Left ventricle myocardium inferior (tissue), 1 donor: ENCODE measurements at regions not wholly inside any gene's neighbourhood (a gene's known extent, or its start where the extent isn't known, plus 50 kb on each side); places are given as distances from the start of the nearest gene placed in this dataset.

Source experiments
- DNase-seq: peaks from one replicate; pipeline ENCODE4 v3.0.0-alpha.2; 2020
- H3K27ac ChIP-seq: fragments of 200-600 bp; replicated peaks from 2 replicates; pipeline ENCODE4 v1.8.0; 2021
- H3K27me3 ChIP-seq: fragments of 200-600 bp; 2 replicates; pipeline ENCODE4 v1.8.0; 2021; ENCODE audit warnings: low read depth
- H3K36me3 ChIP-seq: fragments of 200-600 bp; 2 replicates; pipeline ENCODE4 v1.8.0; 2021
- H3K4me1 ChIP-seq: fragments of 200-600 bp; 2 replicates; pipeline ENCODE4 v1.8.0; 2021
- H3K4me3 ChIP-seq: fragments of 200-600 bp; 2 replicates; pipeline ENCODE4 v1.8.0; 2021; ENCODE audit warnings: mild to moderate bottlenecking, moderate library complexity
- H3K9me3 ChIP-seq: fragments of 200-600 bp; replicated peaks from 2 replicates; pipeline ENCODE4 v1.8.0; 2021
- intact Hi-C: fragments of 100-400 bp; cut with micrococcal nuclease; formaldehyde crosslinking; loops from one replicate; pipeline ENCODE4 v1.11.0; 2022
- TF ChIP-seq, protein P1 (sequence below): fragments of 200-600 bp; IDR thresholded peaks from 2 replicates; pipeline ENCODE4 v1.8.0; 2021; ENCODE audit warnings: antibody characterized with exemption, mild to moderate bottlenecking, borderline replicate concordance
- donor health status: DM: no; HTN: yes; CAD: no; lungs with severe emphysema.

DNA sequence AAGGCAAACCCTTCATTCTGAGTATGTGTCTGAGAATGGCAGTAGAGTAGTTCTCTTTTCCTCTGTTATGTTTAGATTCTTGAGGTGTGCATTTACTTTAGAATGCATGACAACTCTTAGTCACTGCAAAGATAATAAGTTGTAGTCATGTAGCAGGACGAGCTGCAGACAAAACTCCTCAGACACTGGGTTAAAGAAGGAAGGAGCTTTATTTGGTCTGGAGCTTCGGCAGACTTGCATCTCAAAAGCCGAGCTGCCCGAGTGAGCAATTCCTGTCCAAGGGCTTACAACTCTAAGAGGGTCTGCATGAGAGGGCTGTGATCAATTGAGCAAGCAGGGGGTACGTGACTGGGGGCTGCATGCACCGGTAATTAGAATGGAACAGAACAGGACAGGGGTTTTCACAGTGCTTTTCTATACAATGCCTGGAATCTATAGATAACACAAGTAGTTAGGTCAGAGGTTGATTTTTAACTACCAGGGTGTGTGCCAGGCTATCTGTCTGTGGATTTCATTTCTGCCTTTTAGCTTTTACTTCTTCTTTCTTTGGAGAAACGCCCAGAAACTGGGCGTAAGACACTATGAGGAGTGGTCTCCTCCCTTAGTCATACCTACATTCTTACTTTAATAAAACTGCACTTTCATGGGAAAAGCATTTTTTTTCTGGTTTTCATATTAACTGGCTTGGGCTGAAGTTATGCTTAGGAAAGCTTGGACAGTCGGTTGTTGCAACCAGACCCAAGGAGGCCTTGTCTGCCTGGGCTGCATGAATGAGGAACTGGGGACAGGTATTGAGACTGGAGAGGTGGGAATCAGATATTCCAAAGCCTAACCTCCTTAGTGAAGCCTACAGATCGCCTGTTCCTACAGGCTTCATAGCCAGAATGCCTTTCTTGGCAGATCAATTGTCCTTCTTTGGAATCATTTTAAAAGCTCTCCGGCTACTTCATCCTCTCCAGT, 115.1 kb downstream of the RHOU start:
- no peaks in the 10 kb centered on the region for H3K36me3 ChIP-seq
- TF ChIP-seq, protein P1, sequence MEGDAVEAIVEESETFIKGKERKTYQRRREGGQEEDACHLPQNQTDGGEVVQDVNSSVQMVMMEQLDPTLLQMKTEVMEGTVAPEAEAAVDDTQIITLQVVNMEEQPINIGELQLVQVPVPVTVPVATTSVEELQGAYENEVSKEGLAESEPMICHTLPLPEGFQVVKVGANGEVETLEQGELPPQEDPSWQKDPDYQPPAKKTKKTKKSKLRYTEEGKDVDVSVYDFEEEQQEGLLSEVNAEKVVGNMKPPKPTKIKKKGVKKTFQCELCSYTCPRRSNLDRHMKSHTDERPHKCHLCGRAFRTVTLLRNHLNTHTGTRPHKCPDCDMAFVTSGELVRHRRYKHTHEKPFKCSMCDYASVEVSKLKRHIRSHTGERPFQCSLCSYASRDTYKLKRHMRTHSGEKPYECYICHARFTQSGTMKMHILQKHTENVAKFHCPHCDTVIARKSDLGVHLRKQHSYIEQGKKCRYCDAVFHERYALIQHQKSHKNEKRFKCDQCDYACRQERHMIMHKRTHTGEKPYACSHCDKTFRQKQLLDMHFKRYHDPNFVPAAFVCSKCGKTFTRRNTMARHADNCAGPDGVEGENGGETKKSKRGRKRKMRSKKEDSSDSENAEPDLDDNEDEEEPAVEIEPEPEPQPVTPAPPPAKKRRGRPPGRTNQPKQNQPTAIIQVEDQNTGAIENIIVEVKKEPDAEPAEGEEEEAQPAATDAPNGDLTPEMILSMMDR, result no peak
- intact Hi-C loops, result no loop called here

DNA sequence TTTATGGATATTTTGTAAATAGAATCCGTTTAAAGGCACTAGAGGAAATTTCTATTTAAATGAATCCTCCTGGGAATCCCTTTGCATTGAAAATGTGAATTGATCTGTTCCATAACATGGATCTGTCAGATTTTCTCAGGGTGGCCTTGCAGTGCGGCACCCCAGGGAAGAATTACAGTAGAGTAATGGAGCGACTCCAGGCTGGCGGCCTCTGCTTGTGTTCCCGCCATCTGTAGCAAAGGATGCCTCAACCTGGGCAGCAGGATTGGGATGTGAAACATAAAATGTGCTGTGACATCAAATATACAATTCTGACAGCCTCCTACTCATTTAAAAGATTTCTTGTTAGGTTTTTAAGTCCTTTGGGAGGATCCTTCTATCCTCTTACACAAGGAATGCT, 115.9 kb downstream of the RHOU start:
- no peak overlapping the region for H3K4me3 ChIP-seq
- H3K4me1 ChIP-seq, result peaks cover 13% of the 10 kb centered on the region
- no peak overlapping the region for H3K27ac ChIP-seq
- TF ChIP-seq, protein P1, result no peak
- no peak for DNase-seq
- no peaks in the 10 kb centered on the region for H3K36me3 ChIP-seq
- intact Hi-C loops, result no loop called here
- H3K27me3 ChIP-seq, result no peaks in the 10 kb centered on the region
- H3K9me3 ChIP-seq, result peaks cover 15% of the 10 kb centered on the region

More for the DNA sequence above, 115.1 kb downstream of the RHOU start:
- DNase-seq, result no peak
- Histone ChIP-seq H3K27ac (no peak overlapping the region), H3K27me3 (no peaks in the 10 kb centered on the region), H3K9me3 (peaks cover 7% of the 10 kb centered on the region), H3K4me3 (no peak overlapping the region), H3K4me1 (peaks cover 13% of the 10 kb centered on the region)

DNA sequence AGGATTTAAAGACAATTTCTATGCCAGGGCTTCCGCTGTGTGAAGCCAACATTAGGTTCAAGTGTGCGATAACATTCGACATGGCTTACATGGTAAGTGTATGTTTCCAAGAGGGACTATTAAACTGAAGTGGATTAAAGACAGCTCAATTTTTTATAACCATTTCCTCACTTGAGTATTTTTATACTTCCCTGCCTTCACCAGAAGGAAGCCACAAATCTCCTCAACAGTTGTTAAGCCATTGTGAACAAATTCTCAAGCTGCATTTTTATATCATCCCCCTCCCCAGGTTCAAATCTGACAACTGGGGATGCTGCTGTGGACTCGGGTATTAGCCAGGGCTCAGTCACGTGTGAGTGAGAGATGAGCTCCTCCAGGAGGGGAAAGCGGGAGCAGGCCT, 116.3 kb downstream of the RHOU start:
- H3K27me3 ChIP-seq, result no peaks in the 10 kb centered on the region
- intact Hi-C loops, result no loop called here
- H3K4me1 ChIP-seq, result peaks cover 13% of the 10 kb centered on the region
- no peaks in the 10 kb centered on the region for H3K36me3 ChIP-seq
- no peak for DNase-seq
- H3K9me3 ChIP-seq, result peaks cover 19% of the 10 kb centered on the region
- H3K4me3 ChIP-seq, result no peak overlapping the region
- TF ChIP-seq, protein P1, result no peak
- no peak overlapping the region for H3K27ac ChIP-seq

GRCh38 chr1:228852024-228852423, 116.7 kb downstream of the RHOU start:
- DNase-seq, result no peak
- no peak overlapping the region for H3K27ac ChIP-seq
- TF ChIP-seq, protein P1, result no peak
- no peaks in the 10 kb centered on the region for H3K36me3 ChIP-seq
- no peak overlapping the region for H3K4me3 ChIP-seq
- H3K4me1 ChIP-seq, result peaks cover 13% of the 10 kb centered on the region
- intact Hi-C loops, result no loop called here
- H3K9me3 ChIP-seq, result peaks cover 19% of the 10 kb centered on the region
- H3K27me3 ChIP-seq, result no peaks in the 10 kb centered on the region

- no peak overlapping the region for H3K4me3 ChIP-seq
- peaks cover 19% of the 10 kb centered on the region for H3K9me3 ChIP-seq
- no peak overlapping the region for H3K27ac ChIP-seq
- no peaks in the 10 kb centered on the region for H3K27me3 ChIP-seq
- intact Hi-C loops, result no loop called here
- H3K4me1 ChIP-seq, result peaks cover 13% of the 10 kb centered on the region
- no peak for DNase-seq
- H3K36me3 ChIP-seq, result no peaks in the 10 kb centered on the region
- TF ChIP-seq, protein P1, result no peak
Observed at GRCh38 chr1:228852511-228853088, 117.3 kb downstream of the RHOU start.
